H1 (cell line): ENCODE measurements at regions not wholly inside any gene's neighbourhood (a gene's known extent, or its start where the extent isn't known, plus 50 kb on each side); places are given as distances from the start of the nearest gene placed in this dataset.

Experiments
- CTCF ChIA-PET: fragments of 300-600 bp; sonication (Branson Sonifier 250); formaldehyde crosslinking; loops from one replicate; lab custom pipeline; 2021; ENCODE audit not compliant: partially characterized antibody; lab: Charles Lee
- POLR2A ChIA-PET: fragments of 300-600 bp; sonication (Branson Sonifier 250); formaldehyde crosslinking; loops from one replicate; lab custom pipeline; 2021; ENCODE audit warnings: inconsistent platforms; ENCODE audit not compliant: partially characterized antibody; lab: Charles Lee
- DNase-seq, 2 experiments: peaks; one replicate each; pipeline versions ENCODE4 v3.0.0 to v3.0.0-alpha.2; 2010 to 2022; ENCODE audit warnings: low spot score in 2 of 2, low read depth in 1 of 2, mixed read lengths in 1 of 2
- FAIRE-seq: peaks from 2 replicates; lab custom pipeline; 2011; peaks lifted over from hg19 to GRCh38; lab: Jason Lieb, UNC
- H2AFZ ChIP-seq: 2 replicates; pipeline ENCODE4 v1.8.1; 2012; ENCODE audit warnings: low read length, inconsistent platforms
- H2AK5ac ChIP-seq: 2 replicates; pipeline ENCODE4 v1.6.1; 2013; ENCODE audit warnings: low read depth, low read length
- H2BK120ac ChIP-seq: replicated peaks from 2 replicates; pipeline ENCODE3; 2013; ENCODE audit warnings: low read depth, low read length, inconsistent platforms
- H2BK12ac ChIP-seq: 2 replicates; pipeline ENCODE4 v1.6.1; 2013; ENCODE audit warnings: low read depth, low read length
- H2BK15ac ChIP-seq: 2 replicates; pipeline ENCODE4 v1.6.1; 2013; ENCODE audit warnings: low read length
- H2BK20ac ChIP-seq: 2 replicates; pipeline ENCODE4 v1.6.1; 2013; ENCODE audit warnings: low read length
- H2BK5ac ChIP-seq: 2 replicates; pipeline ENCODE4 v1.6.1; 2013; ENCODE audit warnings: low read depth, low read length
- H3K14ac ChIP-seq: 2 replicates; pipeline ENCODE4 v1.6.1; 2013; ENCODE audit warnings: inconsistent platforms; ENCODE audit not compliant: insufficient read length
- H3K18ac ChIP-seq: 2 replicates; pipeline ENCODE4 v1.6.1; 2013; ENCODE audit warnings: low read length; ENCODE audit errors: extremely low read depth
- H3K23ac ChIP-seq: 2 replicates; pipeline ENCODE4 v1.6.1; 2013; ENCODE audit warnings: inconsistent platforms; ENCODE audit not compliant: insufficient read length
- H3K23me2 ChIP-seq: 2 replicates; pipeline ENCODE4 v1.6.1; 2013; ENCODE audit warnings: low read depth, low read length
- H3K27ac ChIP-seq: 2 replicates; pipeline ENCODE4 v1.6.1; 2011; ENCODE audit warnings: low read depth, low read length, inconsistent platforms
- H3K27me3 ChIP-seq, 4 experiments: replicated peaks in 1 of 4; 1 replicate in 1 of 4; 2 replicates in 3 of 4; pipeline versions ENCODE4 v1.6.1 to v1.8.1; 2011 to 2013; ENCODE audit warnings: low read length in 3 of 4, mild to moderate bottlenecking in 3 of 4, inconsistent platforms in 2 of 4, mixed read lengths in 2 of 4, moderate library complexity in 1 of 4; ENCODE audit not compliant: control insufficient read depth in 3 of 4, insufficient read depth in 3 of 4; ENCODE audit errors: extremely low read depth in 1 of 4
- H3K36me3 ChIP-seq, 4 experiments: 2 replicates each; pipeline versions ENCODE4 v1.6.1 to v1.8.1; 2011 to 2013; ENCODE audit warnings: mild to moderate bottlenecking in 4 of 4, low read length in 3 of 4, moderate library complexity in 2 of 4, control low read depth in 1 of 4, inconsistent platforms in 1 of 4; ENCODE audit not compliant: insufficient read depth in 4 of 4, control insufficient read depth in 2 of 4
- H3K4ac ChIP-seq: replicated peaks from 2 replicates; pipeline ENCODE3; 2013; ENCODE audit warnings: low read length, low read depth, mixed read lengths, inconsistent platforms; ENCODE audit not compliant: insufficient read length
- H3K4me1 ChIP-seq, 4 experiments: replicated peaks in 1 of 4; 1 replicate in 1 of 4; 2 replicates in 3 of 4; pipeline versions ENCODE4 v1.6.1 to v1.8.1; 2011 to 2013; ENCODE audit warnings: low read length in 3 of 4, inconsistent platforms in 2 of 4, mixed read lengths in 1 of 4; ENCODE audit not compliant: insufficient read depth in 4 of 4, control insufficient read depth in 3 of 4
- H3K4me2 ChIP-seq, 2 experiments: 2 replicates each; pipeline versions ENCODE4 v1.6.1 to v1.8.1; 2011 to 2013; ENCODE audit warnings: low read depth in 2 of 2, low read length in 2 of 2, control low read depth in 1 of 2, inconsistent platforms in 1 of 2, mild to moderate bottlenecking in 1 of 2; ENCODE audit not compliant: insufficient read depth in 1 of 2
- H3K4me3 ChIP-seq, 4 experiments: fragments of 200-600, 300-600 bp in 1 of 4; sonication (generic), shearing (Covaris generic), sonication (Bioruptor Twin) in 1 of 4; 2 replicates each; pipeline versions ENCODE4 v1.5.1 to v1.8.1; 2011 to 2016; ENCODE audit warnings: low read length in 4 of 4, low read depth in 3 of 4, control low read depth in 2 of 4, inconsistent platforms in 2 of 4, mild to moderate bottlenecking in 2 of 4, mixed read lengths in 1 of 4, moderate library complexity in 1 of 4; ENCODE audit not compliant: insufficient read depth in 2 of 4; ENCODE audit errors: extremely low read depth in 1 of 4
- H3K56ac ChIP-seq: replicated peaks from 2 replicates; pipeline ENCODE3; 2013; ENCODE audit warnings: low read depth, mild to moderate bottlenecking, mixed read lengths, low read length, inconsistent platforms; ENCODE audit not compliant: insufficient read length
- H3K79me1 ChIP-seq: 2 replicates; pipeline ENCODE4 v1.6.1; 2013; ENCODE audit warnings: low read depth, low read length, control low read depth
- H3K79me2 ChIP-seq, 2 experiments: 2 replicates each; pipeline versions ENCODE4 v1.6.1 to v1.8.1; 2012 to 2013; ENCODE audit warnings: low read length in 2 of 2, mild to moderate bottlenecking in 2 of 2, inconsistent platforms in 1 of 2; ENCODE audit not compliant: insufficient read depth in 2 of 2, control insufficient read depth in 1 of 2
- H3K9ac ChIP-seq, 4 experiments: replicated peaks in 1 of 4; 1 replicate in 1 of 4; 2 replicates in 3 of 4; pipeline versions ENCODE4 v1.6.1 to v1.8.1; 2011 to 2013; ENCODE audit warnings: low read depth in 3 of 4, low read length in 3 of 4, control low read depth in 2 of 4, mild to moderate bottlenecking in 2 of 4, moderate library complexity in 2 of 4, inconsistent platforms in 1 of 4; ENCODE audit errors: extremely low read depth in 1 of 4
- H3K9me3 ChIP-seq, 2 experiments: 2 replicates each; pipeline versions ENCODE4 v1.6.1 to v1.8.1; 2012 to 2013; ENCODE audit warnings: mild to moderate bottlenecking in 2 of 2, moderate library complexity in 2 of 2, control low read depth in 1 of 2, inconsistent platforms in 1 of 2, low read depth in 1 of 2, low read length in 1 of 2, mixed read lengths in 1 of 2; ENCODE audit not compliant: insufficient read depth in 2 of 2
- H4K20me1 ChIP-seq, 2 experiments: replicated peaks in 1 of 2; 2 replicates each; pipeline versions ENCODE3 to v1.8.1; 2011 to 2013; ENCODE audit warnings: inconsistent platforms in 2 of 2, low read length in 2 of 2, mild to moderate bottlenecking in 1 of 2; ENCODE audit not compliant: insufficient read depth in 2 of 2, control insufficient read depth in 1 of 2
- H4K5ac ChIP-seq: 2 replicates; pipeline ENCODE4 v1.6.1; 2013; ENCODE audit warnings: low read length, low read depth, mixed read lengths, inconsistent platforms; ENCODE audit not compliant: insufficient read length
- H4K8ac ChIP-seq: 2 replicates; pipeline ENCODE4 v1.8.0; 2013; ENCODE audit warnings: mild to moderate bottlenecking, moderate library complexity, low read length, inconsistent platforms; ENCODE audit not compliant: insufficient read depth; ENCODE audit errors: extremely low read depth
- H4K91ac ChIP-seq: replicated peaks from 2 replicates; pipeline ENCODE3; 2013; ENCODE audit warnings: low read length, mixed read lengths, inconsistent platforms; ENCODE audit not compliant: insufficient read length
- ASH2L ChIP-seq: fragments of 200-600, 300-600 bp; sonication (generic); IDR thresholded peaks from one replicate; pipeline ENCODE4 v1.7.1; 2017; ENCODE audit warnings: low read length
- CTBP2 ChIP-seq: IDR thresholded peaks from 2 replicates; pipeline ENCODE4 v1.7.0; 2011; ENCODE audit warnings: borderline replicate concordance, mild to moderate bottlenecking, moderate library complexity, mixed read lengths, low read length; ENCODE audit not compliant: insufficient read depth, insufficient read length
- EP300 ChIP-seq, 2 experiments: IDR thresholded peaks; 1 replicate in 1 of 2; 2 replicates in 1 of 2; pipeline ENCODE4 v1.6.1; 2011 to 2012; ENCODE audit warnings: low read depth in 2 of 2, low read length in 2 of 2, mild to moderate bottlenecking in 2 of 2, borderline replicate concordance in 1 of 2, inconsistent platforms in 1 of 2, moderate library complexity in 1 of 2
- GTF2F1 ChIP-seq: IDR thresholded peaks from 2 replicates; pipeline ENCODE4 v1.6.1; 2012; ENCODE audit warnings: low read depth, low read length, improper control_type of control experiment, borderline replicate concordance
- KDM1A ChIP-seq: fragments of 200-600, 300-600 bp; sonication (generic); IDR thresholded peaks from 2 replicates; pipeline ENCODE4 v1.7.1; 2016; ENCODE audit warnings: mild to moderate bottlenecking, low read length, borderline replicate concordance
- RNF2 ChIP-seq: fragments of 200-900, 300-1000 bp; sonication (generic); IDR thresholded peaks from 2 replicates; pipeline ENCODE4 v1.7.1; 2016; ENCODE audit warnings: borderline replicate concordance, low read depth, mild to moderate bottlenecking, antibody characterized with exemption, low read length; ENCODE audit not compliant: poor library complexity, severe bottlenecking; ENCODE audit errors: missing control alignments
- SIN3A ChIP-seq, 2 experiments: IDR thresholded peaks in 1 of 2; conservative IDR thresholded peaks in 1 of 2; 2 replicates each; pipeline ENCODE4 v1.6.1; 2011 to 2012; ENCODE audit warnings: low read length in 2 of 2, improper control_type of control experiment in 1 of 2, low read depth in 1 of 2, mild to moderate bottlenecking in 1 of 2
- TAF1 ChIP-seq: IDR thresholded peaks from 2 replicates; pipeline ENCODE4 v1.6.1; 2011; ENCODE audit warnings: mild to moderate bottlenecking, low read depth, low read length
- TEAD4 ChIP-seq: IDR thresholded peaks from 2 replicates; pipeline ENCODE4 v1.6.1; 2012; ENCODE audit warnings: low read depth, low read length, inconsistent platforms, mixed read lengths
- WGBS, 2 experiments: shearing (Covaris generic) in 1 of 2; methylation state at CpG; one replicate each; pipeline versions ENCODE4 v1.1.6 to v1.1.7; 2013 to 2015; ENCODE audit warnings: low lambda C conversion rate in 2 of 2, mixed read lengths in 2 of 2, inconsistent platforms in 1 of 2, low coverage in 1 of 2, missing lambda C conversion rate in 1 of 2; ENCODE audit not compliant: insufficient replicate concordance in 2 of 2, insufficient coverage in 1 of 2, insufficient read length in 1 of 2; ENCODE audit errors: extremely low coverage in 1 of 2, missing lambda C conversion rate in 1 of 2; 5-methylcytosine and 5-hydroxymethylcytosine counted together

DNA sequence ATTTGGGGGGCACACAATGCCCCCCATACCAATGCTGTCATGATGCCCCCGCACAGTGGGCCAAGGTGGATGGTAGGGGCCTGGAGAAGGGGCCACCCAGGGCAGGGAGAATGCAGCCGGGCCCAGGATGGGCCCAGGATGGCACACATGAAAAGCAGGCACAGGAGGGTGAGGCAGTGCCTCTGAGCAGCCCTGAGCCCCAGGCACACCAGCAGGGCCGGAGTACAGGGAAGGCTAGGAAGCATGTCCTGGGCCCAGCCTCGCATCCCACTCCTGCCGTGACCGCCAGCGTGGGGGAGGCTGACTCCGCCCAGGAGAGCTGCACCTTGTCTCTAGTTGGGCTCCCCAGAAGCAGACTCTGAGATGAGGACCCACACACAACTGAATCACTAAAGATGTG is 59.3 kb upstream of the TMEM72 start:
- H3K56ac ChIP-seq, result no peak overlapping the region
- H3K36me3 ChIP-seq, result no peaks in the 10 kb centered on the region
- no peaks in the 10 kb centered on the region for H3K23me2 ChIP-seq
- no peaks in the 10 kb centered on the region for H3K79me1 ChIP-seq
- H3K4me3 ChIP-seq, result no peak overlapping the region
- H2BK12ac ChIP-seq, result no peak overlapping the region
- H2BK5ac ChIP-seq, result no peak overlapping the region
- FAIRE-seq (no peak), DNase-seq (no peak)
- no peaks in the 10 kb centered on the region for H3K79me2 ChIP-seq
- H4K20me1 ChIP-seq, result no peaks in the 10 kb centered on the region
- no peak overlapping the region for H3K18ac ChIP-seq
- no peak overlapping the region for H2AFZ ChIP-seq
- WGBS, 2 experiments, result 93% methylated on average over 8 of the region's 8 CpGs; no CpG with 5 or more reads in 1 of the 2 experiments
- CTCF ChIA-PET, result interaction anchor here (0.5 kb wide), 1 partner anchor 118 kb away, joined by 3 read pairs; no protein-coding TSS in a partner anchor
- peak overlapping the region; percentile 30; the same call in 1 of the 2 replicates for H4K8ac ChIP-seq
- no peak overlapping the region for H3K9ac ChIP-seq
- H2BK120ac ChIP-seq, result no peak overlapping the region
- H3K27ac ChIP-seq, result no peak overlapping the region
- H4K5ac ChIP-seq, result no peak overlapping the region
- no peak for TF ChIP-seq KDM1A
- no peak for TF ChIP-seq EP300 (IDR thresholded peaks at IDR 0.05; ENCODE audit: borderline replicate concordance in 1 of 2, low read depth in 2 of 2, low read length in 2 of 2)
- TF ChIP-seq TAF1, result no peak
- no peak for TF ChIP-seq ASH2L
- no peak for TF ChIP-seq CTBP2
- TF ChIP-seq RNF2, result no peak
- no peak for TF ChIP-seq SIN3A (conservative IDR thresholded peaks at IDR 0.05 in 1 of 2, IDR thresholded peaks at IDR 0.05 in 1 of 2; ENCODE audit: low read depth in 1 of 2, low read length in 2 of 2)
- TF ChIP-seq TEAD4, result no peak
- TF ChIP-seq GTF2F1, result no peak
- no peak overlapping the region for H3K4ac ChIP-seq
- no peak overlapping the region for H2BK15ac ChIP-seq
- no peak overlapping the region for H3K14ac ChIP-seq
- H3K23ac ChIP-seq, result no peak overlapping the region
- no peak overlapping the region for H3K4me2 ChIP-seq
- H3K27me3 ChIP-seq, result no peaks in the 10 kb centered on the region; a peak in 3 of 7 replicates
- no peak overlapping the region for H2BK20ac ChIP-seq
- H3K4me1 ChIP-seq, result peaks cover 0 to 4% (median 1%) of the 10 kb centered on the region in 4 experiments; a peak in 4 of 7 replicates
- H4K91ac ChIP-seq, result no peak overlapping the region
- POLR2A ChIA-PET, result no interaction called here
- H2AK5ac ChIP-seq, result no peak overlapping the region
- no peaks in the 10 kb centered on the region for H3K9me3 ChIP-seq
